H1 (cell line): ENCODE measurements at regions not wholly inside any gene's neighbourhood (a gene's known extent, or its start where the extent isn't known, plus 50 kb on each side); places are given as distances from the start of the nearest gene placed in this dataset.

Experiments used
- CTCF ChIA-PET: fragments of 300-600 bp; sonication (Branson Sonifier 250); formaldehyde crosslinking; loops from one replicate; lab custom pipeline; 2021; ENCODE audit not compliant: partially characterized antibody; lab: Charles Lee
- POLR2A ChIA-PET: fragments of 300-600 bp; sonication (Branson Sonifier 250); formaldehyde crosslinking; loops from one replicate; lab custom pipeline; 2021; ENCODE audit warnings: inconsistent platforms; ENCODE audit not compliant: partially characterized antibody; lab: Charles Lee
- DNase-seq, 2 experiments: peaks; one replicate each; pipeline versions ENCODE4 v3.0.0 to v3.0.0-alpha.2; 2010 to 2022; ENCODE audit warnings: low spot score in 2 of 2, low read depth in 1 of 2, mixed read lengths in 1 of 2
- FAIRE-seq: peaks from 2 replicates; lab custom pipeline; 2011; peaks lifted over from hg19 to GRCh38; lab: Jason Lieb, UNC
- H2AFZ ChIP-seq: 2 replicates; pipeline ENCODE4 v1.8.1; 2012; ENCODE audit warnings: low read length, inconsistent platforms
- H2AK5ac ChIP-seq: 2 replicates; pipeline ENCODE4 v1.6.1; 2013; ENCODE audit warnings: low read depth, low read length
- H2BK120ac ChIP-seq: replicated peaks from 2 replicates; pipeline ENCODE3; 2013; ENCODE audit warnings: low read depth, low read length, inconsistent platforms
- H2BK12ac ChIP-seq: 2 replicates; pipeline ENCODE4 v1.6.1; 2013; ENCODE audit warnings: low read depth, low read length
- H2BK15ac ChIP-seq: 2 replicates; pipeline ENCODE4 v1.6.1; 2013; ENCODE audit warnings: low read length
- H2BK20ac ChIP-seq: 2 replicates; pipeline ENCODE4 v1.6.1; 2013; ENCODE audit warnings: low read length
- H2BK5ac ChIP-seq: 2 replicates; pipeline ENCODE4 v1.6.1; 2013; ENCODE audit warnings: low read depth, low read length
- H3K14ac ChIP-seq: 2 replicates; pipeline ENCODE4 v1.6.1; 2013; ENCODE audit warnings: inconsistent platforms; ENCODE audit not compliant: insufficient read length
- H3K18ac ChIP-seq: 2 replicates; pipeline ENCODE4 v1.6.1; 2013; ENCODE audit warnings: low read length; ENCODE audit errors: extremely low read depth
- H3K23ac ChIP-seq: 2 replicates; pipeline ENCODE4 v1.6.1; 2013; ENCODE audit warnings: inconsistent platforms; ENCODE audit not compliant: insufficient read length
- H3K23me2 ChIP-seq: 2 replicates; pipeline ENCODE4 v1.6.1; 2013; ENCODE audit warnings: low read depth, low read length
- H3K27ac ChIP-seq: 2 replicates; pipeline ENCODE4 v1.6.1; 2011; ENCODE audit warnings: low read depth, low read length, inconsistent platforms
- H3K27me3 ChIP-seq, 4 experiments: replicated peaks in 1 of 4; 1 replicate in 1 of 4; 2 replicates in 3 of 4; pipeline versions ENCODE4 v1.6.1 to v1.8.1; 2011 to 2013; ENCODE audit warnings: low read length in 3 of 4, mild to moderate bottlenecking in 3 of 4, inconsistent platforms in 2 of 4, mixed read lengths in 2 of 4, moderate library complexity in 1 of 4; ENCODE audit not compliant: control insufficient read depth in 3 of 4, insufficient read depth in 3 of 4; ENCODE audit errors: extremely low read depth in 1 of 4
- H3K36me3 ChIP-seq, 4 experiments: 2 replicates each; pipeline versions ENCODE4 v1.6.1 to v1.8.1; 2011 to 2013; ENCODE audit warnings: mild to moderate bottlenecking in 4 of 4, low read length in 3 of 4, moderate library complexity in 2 of 4, control low read depth in 1 of 4, inconsistent platforms in 1 of 4; ENCODE audit not compliant: insufficient read depth in 4 of 4, control insufficient read depth in 2 of 4
- H3K4ac ChIP-seq: replicated peaks from 2 replicates; pipeline ENCODE3; 2013; ENCODE audit warnings: low read length, low read depth, mixed read lengths, inconsistent platforms; ENCODE audit not compliant: insufficient read length
- H3K4me1 ChIP-seq, 4 experiments: replicated peaks in 1 of 4; 1 replicate in 1 of 4; 2 replicates in 3 of 4; pipeline versions ENCODE4 v1.6.1 to v1.8.1; 2011 to 2013; ENCODE audit warnings: low read length in 3 of 4, inconsistent platforms in 2 of 4, mixed read lengths in 1 of 4; ENCODE audit not compliant: insufficient read depth in 4 of 4, control insufficient read depth in 3 of 4
- H3K4me2 ChIP-seq, 2 experiments: 2 replicates each; pipeline versions ENCODE4 v1.6.1 to v1.8.1; 2011 to 2013; ENCODE audit warnings: low read depth in 2 of 2, low read length in 2 of 2, control low read depth in 1 of 2, inconsistent platforms in 1 of 2, mild to moderate bottlenecking in 1 of 2; ENCODE audit not compliant: insufficient read depth in 1 of 2
- H3K4me3 ChIP-seq, 4 experiments: fragments of 200-600, 300-600 bp in 1 of 4; sonication (generic), shearing (Covaris generic), sonication (Bioruptor Twin) in 1 of 4; 2 replicates each; pipeline versions ENCODE4 v1.5.1 to v1.8.1; 2011 to 2016; ENCODE audit warnings: low read length in 4 of 4, low read depth in 3 of 4, control low read depth in 2 of 4, inconsistent platforms in 2 of 4, mild to moderate bottlenecking in 2 of 4, mixed read lengths in 1 of 4, moderate library complexity in 1 of 4; ENCODE audit not compliant: insufficient read depth in 2 of 4; ENCODE audit errors: extremely low read depth in 1 of 4
- H3K56ac ChIP-seq: replicated peaks from 2 replicates; pipeline ENCODE3; 2013; ENCODE audit warnings: low read depth, mild to moderate bottlenecking, mixed read lengths, low read length, inconsistent platforms; ENCODE audit not compliant: insufficient read length
- H3K79me1 ChIP-seq: 2 replicates; pipeline ENCODE4 v1.6.1; 2013; ENCODE audit warnings: low read depth, low read length, control low read depth
- H3K79me2 ChIP-seq, 2 experiments: 2 replicates each; pipeline versions ENCODE4 v1.6.1 to v1.8.1; 2012 to 2013; ENCODE audit warnings: low read length in 2 of 2, mild to moderate bottlenecking in 2 of 2, inconsistent platforms in 1 of 2; ENCODE audit not compliant: insufficient read depth in 2 of 2, control insufficient read depth in 1 of 2
- H3K9ac ChIP-seq, 4 experiments: replicated peaks in 1 of 4; 1 replicate in 1 of 4; 2 replicates in 3 of 4; pipeline versions ENCODE4 v1.6.1 to v1.8.1; 2011 to 2013; ENCODE audit warnings: low read depth in 3 of 4, low read length in 3 of 4, control low read depth in 2 of 4, mild to moderate bottlenecking in 2 of 4, moderate library complexity in 2 of 4, inconsistent platforms in 1 of 4; ENCODE audit errors: extremely low read depth in 1 of 4
- H3K9me3 ChIP-seq, 2 experiments: 2 replicates each; pipeline versions ENCODE4 v1.6.1 to v1.8.1; 2012 to 2013; ENCODE audit warnings: mild to moderate bottlenecking in 2 of 2, moderate library complexity in 2 of 2, control low read depth in 1 of 2, inconsistent platforms in 1 of 2, low read depth in 1 of 2, low read length in 1 of 2, mixed read lengths in 1 of 2; ENCODE audit not compliant: insufficient read depth in 2 of 2
- H4K20me1 ChIP-seq, 2 experiments: replicated peaks in 1 of 2; 2 replicates each; pipeline versions ENCODE3 to v1.8.1; 2011 to 2013; ENCODE audit warnings: inconsistent platforms in 2 of 2, low read length in 2 of 2, mild to moderate bottlenecking in 1 of 2; ENCODE audit not compliant: insufficient read depth in 2 of 2, control insufficient read depth in 1 of 2
- H4K5ac ChIP-seq: 2 replicates; pipeline ENCODE4 v1.6.1; 2013; ENCODE audit warnings: low read length, low read depth, mixed read lengths, inconsistent platforms; ENCODE audit not compliant: insufficient read length
- H4K8ac ChIP-seq: 2 replicates; pipeline ENCODE4 v1.8.0; 2013; ENCODE audit warnings: mild to moderate bottlenecking, moderate library complexity, low read length, inconsistent platforms; ENCODE audit not compliant: insufficient read depth; ENCODE audit errors: extremely low read depth
- H4K91ac ChIP-seq: replicated peaks from 2 replicates; pipeline ENCODE3; 2013; ENCODE audit warnings: low read length, mixed read lengths, inconsistent platforms; ENCODE audit not compliant: insufficient read length
- CTBP2 ChIP-seq: IDR thresholded peaks from 2 replicates; pipeline ENCODE4 v1.7.0; 2011; ENCODE audit warnings: borderline replicate concordance, mild to moderate bottlenecking, moderate library complexity, mixed read lengths, low read length; ENCODE audit not compliant: insufficient read depth, insufficient read length
- JUND ChIP-seq: IDR thresholded peaks from 2 replicates; pipeline ENCODE4 v1.6.1; 2011; ENCODE audit warnings: mild to moderate bottlenecking, improper control_type of control experiment, low read length
- POLR2AphosphoS5 ChIP-seq: IDR thresholded peaks from 2 replicates; pipeline ENCODE4 v1.6.1; 2011; ENCODE audit warnings: low read depth, low read length
- RFX5 ChIP-seq: IDR thresholded peaks from 2 replicates; pipeline ENCODE4 v1.6.1; 2011; ENCODE audit warnings: low read depth, low read length, improper control_type of control experiment, borderline replicate concordance
- RXRA ChIP-seq: IDR thresholded peaks from 2 replicates; pipeline ENCODE4 v1.6.1; 2011; ENCODE audit warnings: low read depth, mild to moderate bottlenecking, low read length, moderate library complexity; ENCODE audit not compliant: insufficient read depth
- SRF ChIP-seq: IDR thresholded peaks from 2 replicates; pipeline ENCODE4 v1.6.1; 2011; ENCODE audit warnings: mild to moderate bottlenecking, low read depth, low read length, moderate library complexity
- WGBS, 2 experiments: shearing (Covaris generic) in 1 of 2; methylation state at CpG; one replicate each; pipeline versions ENCODE4 v1.1.6 to v1.1.7; 2013 to 2015; ENCODE audit warnings: low lambda C conversion rate in 2 of 2, mixed read lengths in 2 of 2, inconsistent platforms in 1 of 2, low coverage in 1 of 2, missing lambda C conversion rate in 1 of 2; ENCODE audit not compliant: insufficient replicate concordance in 2 of 2, insufficient coverage in 1 of 2, insufficient read length in 1 of 2; ENCODE audit errors: extremely low coverage in 1 of 2, missing lambda C conversion rate in 1 of 2; 5-methylcytosine and 5-hydroxymethylcytosine counted together

DNA sequence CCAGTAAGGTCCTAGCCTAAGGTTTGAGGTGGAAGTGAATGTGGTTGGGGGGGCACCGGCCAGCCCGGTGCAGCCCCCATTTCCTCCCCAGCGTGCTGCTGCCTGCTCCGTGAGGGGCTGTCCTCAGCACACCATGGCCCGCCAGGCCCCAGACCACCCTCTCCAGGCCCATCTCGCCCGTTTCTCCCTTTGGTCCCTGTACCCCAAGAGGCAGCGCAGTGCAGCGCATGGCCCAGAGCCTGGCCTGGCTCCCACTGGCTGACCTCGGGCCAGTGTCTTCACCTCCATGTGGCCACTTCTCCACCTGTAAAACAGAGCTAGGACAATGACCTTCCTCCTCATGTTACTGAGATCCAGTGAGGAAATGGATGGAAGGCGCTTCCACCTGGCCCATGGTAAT is 170.0 kb upstream of the GSE1 start:
- CTCF ChIA-PET, result interaction anchor here (0.8 to 10.9 kb wide), 13 partner anchors 11 to 275 kb away, joined by 3 to 178 read pairs (median 4); no protein-coding TSS in a partner anchor
- TF ChIP-seq SRF, result no peak
- TF ChIP-seq RXRA, result no peak
- no peak for TF ChIP-seq RFX5
- no peak for TF ChIP-seq CTBP2
- TF ChIP-seq JUND, result no peak
- TF ChIP-seq POLR2AphosphoS5, result no peak

More for the DNA sequence above, 170.0 kb upstream of the GSE1 start:
- Histone ChIP-seq H2BK5ac (no peak overlapping the region), H4K91ac (no peak overlapping the region), H3K9ac (no peak overlapping the region), H3K23ac (no peak overlapping the region), H3K27me3 (peaks cover 0 to 7% (median 0%) of the 10 kb centered on the region in 4 experiments; a peak in 3 of 7 replicates), H3K79me1 (no peaks in the 10 kb centered on the region; the same call in 1 of the 2 replicates), H2AFZ (no peak overlapping the region), H2BK20ac (no peak overlapping the region), H2AK5ac (no peak overlapping the region; the same call in 1 of the 2 replicates), H4K8ac (no peak overlapping the region), H3K36me3 (no peaks in the 10 kb centered on the region), H3K14ac (no peak overlapping the region), H3K4me3 (no peak overlapping the region), H4K5ac (no peak overlapping the region), H3K23me2 (no peaks in the 10 kb centered on the region; the same call in 1 of the 2 replicates), H3K4me2 (no peak overlapping the region), H3K18ac (no peak overlapping the region), H3K4me1 (peaks cover 3 to 34% (median 23%) of the 10 kb centered on the region in 4 experiments), H3K9me3 (no peaks in the 10 kb centered on the region), H4K20me1 (peaks cover 0 to 12% of the 10 kb centered on the region in 2 experiments), H3K4ac (no peak overlapping the region), H3K79me2 (no peaks in the 10 kb centered on the region), H3K27ac (no peak overlapping the region), H2BK120ac (no peak overlapping the region), H2BK12ac (no peak overlapping the region), H2BK15ac (0 out of 2 replicates have a peak overlapping the region, but pooled peaks have one; percentile 61), H3K56ac (no peak overlapping the region)
- FAIRE-seq (no peak), DNase-seq (no peak)
- POLR2A ChIA-PET, result no interaction called here
- WGBS, 2 experiments, result 95% methylated on average over 11 of the region's 11 CpGs; no CpG with 5 or more reads in 1 of the 2 experiments
